Breast epithelium (tissue), 4 donors: ENCODE measurements at regions not wholly inside any gene's neighbourhood (a gene's known extent, or its start where the extent isn't known, plus 50 kb on each side); places are given as distances from the start of the nearest gene placed in this dataset.
"Not testable (repeated sequence)": the region's sequence is repeated elsewhere in the genome, so short reads cannot be mapped to it uniquely, and the experiment has no call there.

Experiments used
- DNase-seq, 2 donors: peaks; one replicate each; pipeline ENCODE4 v3.0.0-alpha.2; 2019; ENCODE audit warnings: low spot score in 2 of 2
- H3K27ac ChIP-seq, 2 donors: fragments of 200-600 bp; sonication (generic) in 1 of 2; one replicate each; pipeline ENCODE4 v1.5.1; 2016 to 2019; ENCODE audit warnings: mild to moderate bottlenecking in 1 of 2
- H3K27me3 ChIP-seq, 2 donors: fragments of 200-600 bp; sonication (generic) in 1 of 2; one replicate each; pipeline versions ENCODE4 v1.5.1 to v1.6.0; 2017 to 2019; ENCODE audit warnings: control low read depth in 1 of 2, mild to moderate bottlenecking in 1 of 2
- H3K36me3 ChIP-seq: fragments of 200-600 bp; one replicate; pipeline ENCODE4 v1.5.1; 2019
- H3K4me1 ChIP-seq, 2 donors: fragments of 200-600 bp; sonication (generic); one replicate each; pipeline ENCODE4 v1.5.1; 2016 to 2019; ENCODE audit warnings: control low read depth in 1 of 2
- H3K4me3 ChIP-seq, 3 donors: fragments of 200-600 bp; sonication (generic); 1 replicate in 2 of 3; 2 replicates in 1 of 3; pipeline ENCODE4 v1.5.1; 2016 to 2019; ENCODE audit warnings: mild to moderate bottlenecking in 3 of 3, moderate library complexity in 2 of 3
- H3K9me3 ChIP-seq, 2 donors: fragments of 200-600 bp; sonication (generic) in 1 of 2; one replicate each; pipeline ENCODE4 v1.5.1; 2016 to 2019; ENCODE audit warnings: control low read depth in 1 of 2
- POLR2A ChIP-seq: fragments of 450-650 bp; IDR thresholded peaks from one replicate; pipeline ENCODE4 v1.6.1; 2016; ENCODE audit warnings: antibody characterized with exemption, mild to moderate bottlenecking, moderate library complexity
- POLR2AphosphoS5 ChIP-seq, 3 donors: sonication (generic); formaldehyde crosslinking; IDR thresholded peaks; one replicate each; pipeline ENCODE4 v1.6.1; 2017; ENCODE audit warnings: antibody characterized with exemption in 3 of 3
- intact Hi-C: fragments of 100-400 bp; cut with DNase I; formaldehyde crosslinking; loops from one replicate; pipeline ENCODE4 v1.15.1; 2023; ENCODE audit warnings: low total_unique reads
- TF ChIP-seq, protein P1 (sequence below), 3 donors: fragments of 450-650 bp; IDR thresholded peaks; one replicate each; pipeline ENCODE4 v1.5.1; 2016 to 2017; ENCODE audit warnings: antibody characterized with exemption in 3 of 3, mild to moderate bottlenecking in 3 of 3, moderate library complexity in 3 of 3

- no peak for TF ChIP-seq POLR2AphosphoS5 (IDR thresholded peaks at IDR 0.05)
- no peak for TF ChIP-seq POLR2A
- TF ChIP-seq, protein P1, sequence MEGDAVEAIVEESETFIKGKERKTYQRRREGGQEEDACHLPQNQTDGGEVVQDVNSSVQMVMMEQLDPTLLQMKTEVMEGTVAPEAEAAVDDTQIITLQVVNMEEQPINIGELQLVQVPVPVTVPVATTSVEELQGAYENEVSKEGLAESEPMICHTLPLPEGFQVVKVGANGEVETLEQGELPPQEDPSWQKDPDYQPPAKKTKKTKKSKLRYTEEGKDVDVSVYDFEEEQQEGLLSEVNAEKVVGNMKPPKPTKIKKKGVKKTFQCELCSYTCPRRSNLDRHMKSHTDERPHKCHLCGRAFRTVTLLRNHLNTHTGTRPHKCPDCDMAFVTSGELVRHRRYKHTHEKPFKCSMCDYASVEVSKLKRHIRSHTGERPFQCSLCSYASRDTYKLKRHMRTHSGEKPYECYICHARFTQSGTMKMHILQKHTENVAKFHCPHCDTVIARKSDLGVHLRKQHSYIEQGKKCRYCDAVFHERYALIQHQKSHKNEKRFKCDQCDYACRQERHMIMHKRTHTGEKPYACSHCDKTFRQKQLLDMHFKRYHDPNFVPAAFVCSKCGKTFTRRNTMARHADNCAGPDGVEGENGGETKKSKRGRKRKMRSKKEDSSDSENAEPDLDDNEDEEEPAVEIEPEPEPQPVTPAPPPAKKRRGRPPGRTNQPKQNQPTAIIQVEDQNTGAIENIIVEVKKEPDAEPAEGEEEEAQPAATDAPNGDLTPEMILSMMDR (IDR thresholded peaks at IDR 0.05) = no peak
- Histone ChIP-seq H3K4me1 (no peaks in the 10 kb centered on the region), H3K4me3 (no peak overlapping the region), H3K36me3 (no peaks in the 10 kb centered on the region), H3K9me3 (no peaks in the 10 kb centered on the region), H3K27me3 (no peaks in the 10 kb centered on the region), H3K27ac (no peak overlapping the region)
- no peak for DNase-seq
- intact Hi-C loops = no loop called here
Observed at GRCh38 chr1:185473186-185473585, 156.1 kb upstream of the IVNS1ABP start.

- Histone ChIP-seq H3K4me1 (no peaks in the 10 kb centered on the region), H3K27ac (no peak overlapping the region), H3K4me3 (no peak overlapping the region), H3K9me3 (no peaks in the 10 kb centered on the region), H3K27me3 (no peaks in the 10 kb centered on the region), H3K36me3 (no peaks in the 10 kb centered on the region)
- intact Hi-C loops = no loop called here
- DNase-seq = no peak
- TF ChIP-seq POLR2A (no peak), POLR2AphosphoS5 (IDR thresholded peaks at IDR 0.05) (no peak)
- TF ChIP-seq, protein P1 (IDR thresholded peaks at IDR 0.05) = no peak
Observed at GRCh38 chr1:185468626-185469025, 151.6 kb upstream of the IVNS1ABP start.

- H3K4me1 ChIP-seq = no peaks in the 10 kb centered on the region
- H3K4me3 ChIP-seq = no peak overlapping the region
- H3K9me3 ChIP-seq = no peaks in the 10 kb centered on the region
- H3K27me3 ChIP-seq = no peaks in the 10 kb centered on the region
- no peak overlapping the region for H3K27ac ChIP-seq
- no peaks in the 10 kb centered on the region for H3K36me3 ChIP-seq
- no peak for TF ChIP-seq POLR2AphosphoS5 (IDR thresholded peaks at IDR 0.05)
- DNase-seq = no peak
- intact Hi-C loops = no loop called here
Observed at GRCh38 chr1:185467122-185467521, 150.1 kb upstream of the IVNS1ABP start.

GRCh38 chr1:185464777-185465176 is 147.7 kb upstream of the IVNS1ABP start:
- TF ChIP-seq, protein P1 (IDR thresholded peaks at IDR 0.05) = no peak
- no peak for TF ChIP-seq POLR2A

GRCh38 chr1:185463433-185463832 is 146.4 kb upstream of the IVNS1ABP start:
- intact Hi-C loops = no loop called here
- no peak for TF ChIP-seq POLR2AphosphoS5 (IDR thresholded peaks at IDR 0.05)
- H3K36me3 ChIP-seq = no peaks in the 10 kb centered on the region
- no peaks in the 10 kb centered on the region for H3K4me1 ChIP-seq
- no peaks in the 10 kb centered on the region for H3K9me3 ChIP-seq
- DNase-seq = no peak
- H3K27ac ChIP-seq = no peak overlapping the region
- H3K27me3 ChIP-seq = no peaks in the 10 kb centered on the region
- no peak overlapping the region for H3K4me3 ChIP-seq

More at GRCh38 chr1:185464777-185465176, 147.7 kb upstream of the IVNS1ABP start:
- Histone ChIP-seq H3K27ac (no peak overlapping the region), H3K27me3 (no peaks in the 10 kb centered on the region), H3K9me3 (no peaks in the 10 kb centered on the region), H3K4me3 (no peak overlapping the region), H3K36me3 (no peaks in the 10 kb centered on the region), H3K4me1 (no peaks in the 10 kb centered on the region)
- DNase-seq = no peak
- intact Hi-C loops = no loop called here

DNA sequence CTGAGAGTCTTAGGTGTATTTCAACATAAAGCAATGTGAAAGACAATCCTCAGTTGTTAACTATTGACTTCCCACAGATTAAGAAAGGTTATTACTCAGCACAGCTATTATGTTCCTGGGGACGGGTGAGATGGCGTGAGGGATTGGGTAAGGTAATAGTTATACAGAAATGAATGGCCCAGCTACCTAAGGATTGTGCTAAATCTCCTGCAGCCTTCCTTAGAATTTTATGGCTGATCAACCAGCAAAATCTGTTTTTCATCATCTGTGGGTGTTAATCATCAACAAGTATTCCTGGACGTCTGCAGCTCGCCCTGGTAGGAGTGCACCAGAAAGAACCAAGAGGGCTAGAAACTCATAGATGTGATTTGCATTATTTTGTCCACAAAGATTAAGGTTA is 146.0 kb upstream of the IVNS1ABP start:
- H3K9me3 ChIP-seq = no peaks in the 10 kb centered on the region
- no peaks in the 10 kb centered on the region for H3K27me3 ChIP-seq
- intact Hi-C loops = no loop called here
- no peak overlapping the region for H3K4me3 ChIP-seq
- TF ChIP-seq POLR2AphosphoS5 (IDR thresholded peaks at IDR 0.05) (no peak), POLR2A (no peak)
- TF ChIP-seq, protein P1 (IDR thresholded peaks at IDR 0.05) = no peak
- H3K27ac ChIP-seq = no peak overlapping the region
- no peaks in the 10 kb centered on the region for H3K36me3 ChIP-seq
- H3K4me1 ChIP-seq = no peaks in the 10 kb centered on the region
- no peak for DNase-seq

DNA sequence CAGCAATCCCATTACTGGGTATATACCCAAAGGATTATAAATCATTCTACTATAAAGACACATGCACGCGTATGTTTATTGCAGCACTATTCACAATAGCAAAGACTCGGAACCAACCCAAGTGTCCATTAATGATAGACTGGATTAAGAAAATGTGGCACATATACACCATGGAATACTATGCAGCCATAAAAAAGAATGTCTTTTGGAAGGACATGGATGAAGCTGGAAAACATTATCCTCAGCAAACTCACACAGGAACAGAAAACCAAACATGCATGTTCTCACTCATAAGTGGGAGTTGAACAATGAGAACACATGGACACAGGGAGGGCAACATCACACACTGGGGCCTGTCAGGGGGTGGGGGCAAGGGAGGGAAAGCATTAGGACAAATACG is 143.7 kb upstream of the IVNS1ABP start:
- H3K4me1 ChIP-seq, H3K36me3 ChIP-seq, H3K4me3 ChIP-seq, intact Hi-C loops, H3K27ac ChIP-seq, DNase-seq, H3K27me3 ChIP-seq, H3K9me3 ChIP-seq: not testable (repeated sequence)
